Adrenal gland (tissue), 5 donors: ENCODE measurements at regions not wholly inside any gene's neighbourhood (a gene's known extent, or its start where the extent isn't known, plus 50 kb on each side); places are given as distances from the start of the nearest gene placed in this dataset.

Experiments
- CTCF ChIP-seq, 6 experiments: fragments of 450-650 bp in 4 of 6; fragments of 200-600 bp in 2 of 6; sonication (generic) in 1 of 6; IDR thresholded peaks; 1 replicate in 5 of 6; 2 replicates in 1 of 6; pipeline versions ENCODE4 v1.5.1 to v1.8.0; 2016 to 2021; ENCODE audit warnings: antibody characterized with exemption in 6 of 6, mild to moderate bottlenecking in 2 of 6, moderate library complexity in 1 of 6
- POLR2A ChIP-seq, 2 donors: fragments of 450-650 bp; IDR thresholded peaks; one replicate each; pipeline ENCODE4 v1.6.1; 2017; ENCODE audit warnings: antibody characterized with exemption in 2 of 2, mild to moderate bottlenecking in 2 of 2, moderate library complexity in 1 of 2
- donor health status: DM: no; HTN: no; CAD: no.

GRCh38 chr4:38192516-38192915 is 232.3 kb downstream of the PTTG2 start:
- TF ChIP-seq CTCF (IDR thresholded peaks at IDR 0.05) (no peak), POLR2A (IDR thresholded peaks at IDR 0.05) (no peak)
